ENCODE measurements at regions not wholly inside any gene's neighbourhood (a gene's known extent, or its start where the extent isn't known, plus 50 kb on each side); places are given as distances from the start of the nearest gene placed in this dataset.

GRCh38 chr20:6906871-6907270, 139.4 kb downstream of the BMP2 start:
- TF ChIP-seq CTCF (IDR thresholded peaks at IDR 0.05) (no peak), POLR2A (IDR thresholded peaks at IDR 0.05) (no peak)

Data from tibial nerve (tissue), 3 donors.